Kidney (tissue), 13 donors: ENCODE measurements at regions not wholly inside any gene's neighbourhood (a gene's known extent, or its start where the extent isn't known, plus 50 kb on each side); places are given as distances from the start of the nearest gene placed in this dataset.

Experiments used
- DNase-seq, 5 donors: peaks; one replicate each; pipeline ENCODE4 v3.0.0-alpha.2; 2013 to 2020
- FAIRE-seq: peaks from 2 replicates; lab custom pipeline; 2012; peaks lifted over from hg19 to GRCh38; lab: Jason Lieb, UNC
- H3K27ac ChIP-seq, 2 donors: one replicate each; pipeline ENCODE4 v1.7.0; 2013; ENCODE audit warnings: low read depth in 2 of 2, low read length in 2 of 2, inconsistent platforms in 1 of 2
- H3K27me3 ChIP-seq: one replicate; pipeline ENCODE4 v1.7.1; 2013; ENCODE audit warnings: low read length, inconsistent platforms; ENCODE audit not compliant: control insufficient read depth, insufficient read depth
- H3K36me3 ChIP-seq, 3 donors: one replicate each; pipeline versions ENCODE4 v1.7.0 to v1.7.1; 2013; ENCODE audit warnings: low read length in 3 of 3, control low read depth in 1 of 3, inconsistent platforms in 1 of 3; ENCODE audit not compliant: insufficient read depth in 3 of 3, control insufficient read depth in 2 of 3
- H3K4me1 ChIP-seq, 3 donors: one replicate each; pipeline versions ENCODE4 v1.7.0 to v1.7.1; 2013; ENCODE audit warnings: low read length in 3 of 3, inconsistent platforms in 1 of 3, low read depth in 1 of 3; ENCODE audit not compliant: control insufficient read depth in 2 of 3, insufficient read depth in 2 of 3
- H3K4me3 ChIP-seq, 3 donors: one replicate each; pipeline versions ENCODE4 v1.7.0 to v1.8.1; 2013; ENCODE audit warnings: low read length in 3 of 3, control low read depth in 1 of 3, inconsistent platforms in 1 of 3
- H3K9ac ChIP-seq, 3 donors: one replicate each; pipeline versions ENCODE4 v1.7.0 to v1.7.1; 2013; ENCODE audit warnings: low read length in 3 of 3, control low read depth in 1 of 3, inconsistent platforms in 1 of 3
- H3K9me3 ChIP-seq, 3 donors: one replicate each; pipeline versions ENCODE4 v1.7.0 to v1.7.1; 2013; ENCODE audit warnings: low read length in 3 of 3, control low read depth in 1 of 3, inconsistent platforms in 1 of 3; ENCODE audit not compliant: control insufficient read depth in 2 of 3, insufficient read depth in 1 of 3
- intact Hi-C: fragments of 100-400 bp; cut with DNase I; formaldehyde crosslinking; loops from one replicate; pipeline ENCODE4 v1.11.1; 2022
- TF ChIP-seq, protein P1 (sequence below): IDR thresholded peaks from 3 replicates; pipeline ENCODE4 v1.5.1; 2012; ENCODE audit warnings: mild to moderate bottlenecking, moderate library complexity, borderline replicate concordance; ENCODE audit not compliant: insufficient read depth; ENCODE audit errors: extremely low read depth
- donor health status: control.
- donor health status: control.
- donor health status: control.
- donor health status: control.
- donor health status: control.
- donor health status: DM: yes; HTN: yes; CAD: no.
- donor health status: Normal renal cell carcinoma (clear cell type).

DNA sequence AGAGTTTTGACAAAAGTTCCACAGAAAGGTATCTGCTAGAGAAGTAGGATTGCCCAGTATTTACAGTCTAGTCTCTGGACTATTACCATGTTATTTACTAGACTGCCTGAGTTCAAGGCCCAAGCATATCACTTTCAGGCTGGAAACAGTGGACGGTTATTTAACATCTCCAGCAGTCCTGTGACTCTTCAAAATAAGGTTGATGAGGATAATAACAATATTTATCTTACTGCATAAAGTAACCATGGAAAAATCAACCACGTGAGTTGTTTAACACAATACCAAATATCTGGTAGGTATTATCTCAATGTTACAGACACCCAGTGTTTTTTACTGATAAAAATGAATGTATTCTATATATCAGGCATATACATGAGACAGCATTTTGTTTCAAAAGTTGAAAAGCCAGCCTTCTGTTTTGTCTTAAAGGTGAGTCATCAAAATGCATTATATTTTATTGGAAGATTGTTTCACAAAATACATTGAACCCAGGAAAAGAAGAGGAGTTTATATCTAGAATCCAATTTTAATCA is 535.8 kb downstream of the TBL1XR1 start:
- Histone ChIP-seq H3K9ac (no peak overlapping the region), H3K4me1 (no peaks in the 10 kb centered on the region), H3K36me3 (no peaks in the 10 kb centered on the region), H3K27me3 (no peaks in the 10 kb centered on the region), H3K27ac (no peak overlapping the region), H3K9me3 (no peaks in the 10 kb centered on the region), H3K4me3 (no peak overlapping the region)
- no peak for DNase-seq
- FAIRE-seq: no peak
- TF ChIP-seq, protein P1, sequence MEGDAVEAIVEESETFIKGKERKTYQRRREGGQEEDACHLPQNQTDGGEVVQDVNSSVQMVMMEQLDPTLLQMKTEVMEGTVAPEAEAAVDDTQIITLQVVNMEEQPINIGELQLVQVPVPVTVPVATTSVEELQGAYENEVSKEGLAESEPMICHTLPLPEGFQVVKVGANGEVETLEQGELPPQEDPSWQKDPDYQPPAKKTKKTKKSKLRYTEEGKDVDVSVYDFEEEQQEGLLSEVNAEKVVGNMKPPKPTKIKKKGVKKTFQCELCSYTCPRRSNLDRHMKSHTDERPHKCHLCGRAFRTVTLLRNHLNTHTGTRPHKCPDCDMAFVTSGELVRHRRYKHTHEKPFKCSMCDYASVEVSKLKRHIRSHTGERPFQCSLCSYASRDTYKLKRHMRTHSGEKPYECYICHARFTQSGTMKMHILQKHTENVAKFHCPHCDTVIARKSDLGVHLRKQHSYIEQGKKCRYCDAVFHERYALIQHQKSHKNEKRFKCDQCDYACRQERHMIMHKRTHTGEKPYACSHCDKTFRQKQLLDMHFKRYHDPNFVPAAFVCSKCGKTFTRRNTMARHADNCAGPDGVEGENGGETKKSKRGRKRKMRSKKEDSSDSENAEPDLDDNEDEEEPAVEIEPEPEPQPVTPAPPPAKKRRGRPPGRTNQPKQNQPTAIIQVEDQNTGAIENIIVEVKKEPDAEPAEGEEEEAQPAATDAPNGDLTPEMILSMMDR: no peak
- intact Hi-C loops: no loop called here

DNA sequence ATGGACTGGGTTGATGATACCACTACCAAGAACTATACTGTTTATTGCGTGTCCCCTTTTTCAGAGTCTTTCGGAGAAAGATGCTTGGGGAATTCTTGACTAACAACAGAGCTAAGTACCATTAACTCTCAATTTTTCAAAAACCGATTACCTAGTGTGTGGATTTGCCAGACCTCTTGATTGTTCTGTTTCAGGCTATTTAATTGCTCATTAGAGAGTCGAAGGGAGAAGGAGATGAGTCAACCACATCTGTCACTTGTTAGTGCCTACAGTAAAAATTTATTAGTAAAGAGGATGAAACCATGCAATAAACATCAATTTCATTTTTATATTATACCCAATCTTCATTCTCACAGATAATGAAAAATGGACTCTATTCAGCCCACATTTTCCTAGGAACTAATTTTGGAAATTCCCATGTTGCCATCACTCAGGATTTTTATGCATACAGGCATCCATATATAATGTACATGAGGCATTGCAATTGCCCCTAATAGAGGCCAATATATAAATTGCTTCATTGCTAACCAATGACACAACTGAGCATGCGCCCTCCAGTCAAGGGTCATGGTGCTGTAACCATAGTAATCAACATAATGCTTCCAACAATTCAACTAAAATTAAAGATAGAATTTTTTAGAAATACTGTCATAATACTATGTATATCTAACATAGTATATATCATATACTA is 541.7 kb downstream of the TBL1XR1 start:
- TF ChIP-seq, protein P1: no peak
- no peaks in the 10 kb centered on the region for H3K9me3 ChIP-seq
- DNase-seq (no peak), FAIRE-seq (no peak)
- H3K27me3 ChIP-seq: no peaks in the 10 kb centered on the region
- no peaks in the 10 kb centered on the region for H3K36me3 ChIP-seq
- no peak overlapping the region for H3K9ac ChIP-seq
- H3K27ac ChIP-seq: no peak overlapping the region
- intact Hi-C loops: no loop called here
- H3K4me3 ChIP-seq: no peak overlapping the region
- H3K4me1 ChIP-seq: no peaks in the 10 kb centered on the region

DNA sequence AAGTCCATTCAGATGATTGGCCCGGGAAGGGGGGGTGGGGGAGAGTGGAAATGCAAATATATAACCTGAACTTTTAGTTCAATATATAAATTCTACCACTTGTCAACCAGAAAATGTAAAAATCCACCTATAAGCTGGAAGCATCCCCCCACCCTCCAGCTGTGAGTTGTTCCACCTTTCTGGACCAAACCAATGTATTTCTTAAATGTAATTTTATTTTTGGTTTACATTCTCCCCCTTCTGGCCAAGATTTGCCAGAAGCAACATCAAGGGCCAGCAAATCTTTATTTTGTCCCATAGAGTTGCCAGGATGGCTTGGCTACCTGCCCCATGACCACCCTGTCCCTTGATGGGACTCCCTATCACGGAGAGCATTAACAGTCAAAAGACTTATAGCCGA is 545.7 kb downstream of the TBL1XR1 start:
- intact Hi-C loops: no loop called here
- no peak overlapping the region for H3K27ac ChIP-seq
- TF ChIP-seq, protein P1: no peak
- DNase-seq (no peak), FAIRE-seq (no peak)
- no peaks in the 10 kb centered on the region for H3K9me3 ChIP-seq
- no peak overlapping the region for H3K9ac ChIP-seq
- H3K4me3 ChIP-seq: no peak overlapping the region
- H3K27me3 ChIP-seq: no peaks in the 10 kb centered on the region
- no peaks in the 10 kb centered on the region for H3K4me1 ChIP-seq
- no peaks in the 10 kb centered on the region for H3K36me3 ChIP-seq
